T-helper 1 cell treated with Interleukin-12 subunit alpha and Interleukin-12 subunit beta and Interleukin-4 antibody, amounts not matched to agents 30 μg/mL and 1 μg/mL, for 36 hours (primary cell): ENCODE measurements at regions not wholly inside any gene's neighbourhood (a gene's known extent, or its start where the extent isn't known, plus 50 kb on each side); places are given as distances from the start of the nearest gene placed in this dataset.
A peak's percentile ranks its signal among the peaks of the same experiment; 100 is the strongest.
"Not testable (repeated sequence)": the region's sequence is repeated elsewhere in the genome, so short reads cannot be mapped to it uniquely, and the experiment has no call there.

ENCODE experiments used
- H3K27ac Mint-ChIP-seq: one replicate; pipeline ENCODE4 v1.8.0; 2021; ENCODE audit warnings: mild to moderate bottlenecking, mixed read lengths
- H3K27me3 Mint-ChIP-seq: one replicate; pipeline ENCODE4 v1.8.0; 2021; ENCODE audit warnings: low read depth, mixed read lengths
- H3K36me3 Mint-ChIP-seq: one replicate; pipeline ENCODE4 v1.8.0; 2021; ENCODE audit warnings: low read depth, mixed read lengths
- H3K4me1 Mint-ChIP-seq: one replicate; pipeline ENCODE4 v1.8.0; 2021; ENCODE audit warnings: low read depth, mixed read lengths
- H3K4me3 Mint-ChIP-seq: one replicate; pipeline ENCODE4 v1.8.0; 2021; ENCODE audit warnings: mild to moderate bottlenecking, moderate library complexity, mixed read lengths
- H3K9me3 Mint-ChIP-seq: one replicate; pipeline ENCODE4 v1.8.0; 2021; ENCODE audit warnings: mixed read lengths

DNA sequence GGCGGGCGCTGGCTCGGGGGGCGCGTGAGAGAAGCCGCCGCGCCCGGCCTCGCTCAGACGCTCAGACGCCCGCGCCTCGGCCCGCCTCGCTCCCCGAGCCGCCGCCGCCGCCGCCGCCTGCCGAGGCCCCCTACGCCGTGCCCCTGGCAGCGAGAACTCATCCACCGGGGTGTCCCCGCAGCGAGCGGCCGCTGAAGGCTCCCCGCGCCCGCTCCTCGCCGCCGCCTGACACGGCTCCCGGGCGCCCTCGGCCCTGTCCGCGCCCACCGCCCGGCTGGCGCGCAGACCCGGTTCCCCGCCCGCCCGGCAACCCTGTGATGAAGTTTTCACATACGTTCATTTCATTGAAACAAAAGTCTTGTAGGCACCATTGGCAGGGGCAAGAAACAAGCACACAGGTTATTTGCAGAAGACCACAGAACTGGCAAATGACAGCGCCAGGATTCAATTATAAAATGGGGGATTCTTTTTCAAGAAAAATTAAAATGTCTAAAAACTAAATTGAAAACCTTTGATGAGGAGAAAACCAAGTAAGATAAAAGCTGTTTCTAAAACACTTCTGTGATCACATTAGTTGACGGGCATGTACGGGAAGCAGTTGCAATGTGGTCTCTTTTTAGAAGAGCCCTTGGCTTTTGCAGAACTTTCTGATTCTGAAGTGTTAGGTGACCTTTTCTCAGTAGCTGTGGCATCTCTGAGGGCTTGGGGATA is 50.5 kb upstream of the TUBA3D start:
- Mint-ChIP-seq H3K36me3 (no peaks in the 10 kb centered on the region), H3K4me1 (peaks cover 8% of the 10 kb centered on the region), H3K9me3 (no peaks in the 10 kb centered on the region), H3K27ac (no peak overlapping the region), H3K27me3 (peaks cover 78% of the 10 kb centered on the region), H3K4me3 (peak overlapping the region; percentile 7)

DNA sequence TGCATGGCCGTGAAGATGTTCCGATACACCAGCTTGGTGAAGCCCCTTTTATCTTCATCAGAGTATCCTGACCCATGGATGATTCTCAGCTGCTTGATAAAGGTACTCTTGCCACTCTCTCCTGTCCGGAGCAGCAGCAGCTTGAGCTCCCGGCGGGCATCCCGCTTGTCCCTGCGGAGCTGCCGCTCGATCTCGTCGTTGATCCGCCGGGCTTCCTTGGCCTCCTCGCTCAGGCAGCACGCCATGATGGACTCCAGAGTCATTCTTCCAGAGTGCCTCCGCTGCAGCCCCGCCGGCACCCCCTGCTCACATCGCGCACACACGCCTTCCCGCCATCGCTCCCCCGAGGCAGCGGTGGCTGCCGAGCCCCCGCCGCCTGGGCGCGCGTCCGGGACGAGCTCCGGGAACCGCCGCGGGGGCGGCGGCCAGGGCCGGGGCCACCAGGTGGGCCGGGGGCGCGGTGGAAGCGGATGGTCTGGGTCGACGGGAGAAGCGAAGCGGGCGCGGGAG is 51.3 kb upstream of the TUBA3D start:
- H3K36me3 Mint-ChIP-seq, H3K4me1 Mint-ChIP-seq, H3K27ac Mint-ChIP-seq, H3K9me3 Mint-ChIP-seq: not testable (repeated sequence)
- Mint-ChIP-seq H3K27me3 (peaks cover 79% of the 10 kb centered on the region), H3K4me3 (peak overlapping the region; percentile 33)

DNA sequence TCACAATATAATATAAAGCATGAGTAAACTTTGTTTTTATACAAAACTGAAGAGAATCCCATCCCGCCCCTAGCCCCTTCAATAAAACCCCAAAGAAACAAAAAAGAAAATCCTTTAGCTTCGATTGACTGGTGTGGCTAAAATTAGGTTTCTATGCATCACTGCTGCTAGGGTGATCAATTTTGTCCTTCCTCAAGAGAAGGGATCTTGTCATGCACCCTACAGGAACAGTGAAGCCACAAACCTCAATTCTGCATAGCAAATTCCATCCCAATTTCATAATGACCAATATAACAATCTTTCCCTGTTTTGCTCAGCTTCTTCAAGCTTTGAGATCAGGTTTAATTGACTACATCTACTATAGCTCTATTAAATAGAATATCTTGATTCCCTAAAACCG is 55.2 kb upstream of the TUBA3D start:
- not testable (repeated sequence) for H3K36me3 Mint-ChIP-seq, H3K27ac Mint-ChIP-seq, H3K9me3 Mint-ChIP-seq, H3K4me1 Mint-ChIP-seq, H3K4me3 Mint-ChIP-seq
- H3K27me3 Mint-ChIP-seq = peaks cover 71% of the 10 kb centered on the region

DNA sequence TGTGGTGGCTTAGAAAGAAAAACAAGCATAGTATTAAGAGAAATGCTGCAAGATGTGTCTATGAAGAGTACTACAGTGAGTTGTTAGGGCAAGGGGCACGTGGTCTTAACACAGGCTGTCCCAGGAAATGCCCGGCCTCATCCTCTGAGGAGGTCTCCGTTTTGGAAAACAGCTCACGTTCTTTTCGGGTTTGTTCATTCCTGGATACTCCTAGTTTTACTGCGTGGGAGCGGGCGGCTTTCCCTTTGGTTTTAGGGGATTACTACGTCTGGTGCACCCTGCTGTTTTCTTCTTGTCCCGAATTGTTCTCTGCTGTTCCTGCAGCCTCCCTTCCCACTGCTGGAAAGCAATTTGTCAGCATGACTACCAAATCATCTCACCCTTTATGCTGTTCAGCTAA is 55.5 kb upstream of the RAB6D start:
- peaks cover 68% of the 10 kb centered on the region for H3K27me3 Mint-ChIP-seq
- no peak overlapping the region for H3K4me3 Mint-ChIP-seq
- H3K36me3 Mint-ChIP-seq = no peaks in the 10 kb centered on the region
- H3K27ac Mint-ChIP-seq = no peak overlapping the region
- no peaks in the 10 kb centered on the region for H3K9me3 Mint-ChIP-seq
- H3K4me1 Mint-ChIP-seq = no peaks in the 10 kb centered on the region

DNA sequence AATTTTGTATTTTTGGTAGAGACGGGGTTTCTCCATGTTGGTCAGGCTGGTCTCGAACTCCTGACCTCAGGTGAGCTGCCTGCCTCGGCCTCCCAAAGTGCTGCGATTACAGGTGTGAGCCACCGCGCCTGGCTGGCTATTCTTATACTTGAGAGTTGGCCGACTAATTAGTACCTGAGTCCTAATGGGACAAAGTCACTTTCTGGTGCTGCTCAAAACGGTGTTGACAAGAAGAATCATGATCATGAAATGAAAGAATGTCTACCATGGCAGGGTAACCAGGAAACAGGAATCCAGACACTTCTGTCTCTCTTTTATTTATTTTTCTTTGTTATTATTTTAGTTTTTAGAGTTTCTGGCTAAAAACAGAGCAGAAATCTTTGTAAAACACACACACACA is 54.7 kb upstream of the RAB6D start:
- no peak overlapping the region for H3K27ac Mint-ChIP-seq
- H3K4me3 Mint-ChIP-seq = no peak overlapping the region
- peaks cover 60% of the 10 kb centered on the region for H3K27me3 Mint-ChIP-seq
- no peaks in the 10 kb centered on the region for H3K36me3 Mint-ChIP-seq
- H3K9me3 Mint-ChIP-seq = no peaks in the 10 kb centered on the region
- no peaks in the 10 kb centered on the region for H3K4me1 Mint-ChIP-seq

DNA sequence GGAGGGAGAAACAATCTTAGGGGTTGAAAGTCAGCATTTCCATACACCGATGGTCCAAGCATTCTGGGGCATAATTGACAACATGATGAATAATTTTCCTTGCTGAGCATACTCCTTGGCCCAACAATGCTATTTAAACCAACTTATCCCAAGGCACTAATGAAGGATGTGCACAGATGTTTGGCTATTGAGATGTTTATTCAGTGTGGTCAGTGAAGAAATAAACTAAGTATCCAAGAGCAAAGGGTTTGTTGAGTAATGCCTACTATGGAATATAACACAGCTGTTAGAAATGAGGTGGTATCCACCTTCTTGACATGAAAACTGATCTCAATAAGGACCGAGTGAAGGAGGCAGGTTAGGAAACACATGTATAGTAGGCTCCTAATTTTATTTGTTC is 53.9 kb upstream of the RAB6D start:
- H3K4me3 Mint-ChIP-seq = no peak overlapping the region
- H3K27ac Mint-ChIP-seq = no peak overlapping the region
- no peaks in the 10 kb centered on the region for H3K36me3 Mint-ChIP-seq
- peaks cover 1% of the 10 kb centered on the region for H3K4me1 Mint-ChIP-seq
- peaks cover 57% of the 10 kb centered on the region for H3K27me3 Mint-ChIP-seq
- H3K9me3 Mint-ChIP-seq = no peaks in the 10 kb centered on the region

DNA sequence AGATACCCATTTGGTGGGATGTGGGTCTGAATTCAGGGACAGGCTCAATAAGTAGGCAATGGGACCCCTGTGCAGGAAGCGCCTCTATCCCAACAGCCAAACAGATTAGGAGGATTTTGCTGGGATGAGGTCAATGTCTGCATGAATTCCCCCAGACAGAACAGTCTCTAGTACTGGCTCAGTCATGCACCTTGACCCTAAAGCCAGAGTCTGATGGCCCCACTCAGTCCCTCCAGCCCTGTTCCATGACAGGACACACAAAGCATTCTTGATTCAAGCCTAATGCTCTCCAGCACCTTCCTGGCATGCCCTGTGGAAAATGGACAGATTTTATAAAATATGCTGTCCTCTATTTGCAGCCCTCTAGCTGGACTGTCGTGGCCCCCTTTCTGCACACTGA is 49.8 kb upstream of the RAB6D start:
- no peak overlapping the region for H3K27ac Mint-ChIP-seq
- peaks cover 31% of the 10 kb centered on the region for H3K27me3 Mint-ChIP-seq
- no peaks in the 10 kb centered on the region for H3K36me3 Mint-ChIP-seq
- H3K9me3 Mint-ChIP-seq = no peaks in the 10 kb centered on the region
- H3K4me1 Mint-ChIP-seq = peaks cover 1% of the 10 kb centered on the region
- no peak overlapping the region for H3K4me3 Mint-ChIP-seq
